WERI-Rb-1 (cell line): ENCODE measurements at regions not wholly inside any gene's neighbourhood (a gene's known extent, or its start where the extent isn't known, plus 50 kb on each side); places are given as distances from the start of the nearest gene placed in this dataset.

Experiments
- DNase-seq: peaks from one replicate; pipeline ENCODE4 v3.0.0-alpha.2; 2020
- H3K27ac ChIP-seq: fragments of 250-450 bp; sonication (Bioruptor Pico); 2 replicates; pipeline ENCODE4 v1.5.1; 2020; ENCODE audit warnings: mild to moderate bottlenecking, moderate library complexity
- H3K27me3 ChIP-seq: fragments of 250-450 bp; sonication (Bioruptor Pico); 2 replicates; pipeline ENCODE4 v1.5.1; 2021; ENCODE audit warnings: mild to moderate bottlenecking, low read depth, moderate library complexity; ENCODE audit not compliant: insufficient read depth, severe bottlenecking
- H3K36me3 ChIP-seq: fragments of 250-450 bp; sonication (Bioruptor Pico); 2 replicates; pipeline ENCODE4 v1.5.1; 2020; ENCODE audit warnings: mild to moderate bottlenecking, moderate library complexity
- H3K4me3 ChIP-seq: 2 replicates; pipeline ENCODE4 v1.5.1; 2011; ENCODE audit warnings: low read depth, mild to moderate bottlenecking, control low read depth, low read length
- H3K9me3 ChIP-seq: fragments of 250-450 bp; sonication (Bioruptor Pico); 2 replicates; pipeline ENCODE4 v1.5.1; 2021; ENCODE audit warnings: mild to moderate bottlenecking, moderate library complexity; ENCODE audit not compliant: severe bottlenecking
- CTCF ChIP-seq: IDR thresholded peaks from 2 replicates; pipeline ENCODE4 v1.5.1; 2011; ENCODE audit warnings: low read depth, mild to moderate bottlenecking, control low read depth, inconsistent platforms, low read length

GRCh38 chr4:123315617-123316016 lies 81.0 kb upstream of the SPRY1 start:
- TF ChIP-seq CTCF: no peak
- H3K27me3 ChIP-seq: no peaks in the 10 kb centered on the region
- no peak for DNase-seq
- no peak overlapping the region for H3K27ac ChIP-seq
- peaks cover 8% of the 10 kb centered on the region; the same call in 1 of the 2 replicates for H3K36me3 ChIP-seq
- H3K4me3 ChIP-seq: no peak overlapping the region
- H3K9me3 ChIP-seq: no peaks in the 10 kb centered on the region

GRCh38 chr4:123317211-123317610 lies 79.4 kb upstream of the SPRY1 start:
- Histone ChIP-seq H3K27me3 (no peaks in the 10 kb centered on the region), H3K27ac (no peak overlapping the region), H3K9me3 (peaks cover 5% of the 10 kb centered on the region), H3K36me3 (peaks cover 8% of the 10 kb centered on the region; the same call in 1 of the 2 replicates), H3K4me3 (no peak overlapping the region)
- no peak for TF ChIP-seq CTCF
- no peak for DNase-seq

GRCh38 chr4:123319639-123320038 lies 77.0 kb upstream of the SPRY1 start:
- TF ChIP-seq CTCF: no peak
- Histone ChIP-seq H3K27ac (no peak overlapping the region), H3K36me3 (peaks cover 8% of the 10 kb centered on the region; the same call in 1 of the 2 replicates), H3K4me3 (no peak overlapping the region), H3K9me3 (peaks cover 8% of the 10 kb centered on the region), H3K27me3 (no peaks in the 10 kb centered on the region)
- no peak for DNase-seq

GRCh38 chr4:123323998-123324397 lies 72.6 kb upstream of the SPRY1 start:
- H3K27ac ChIP-seq: no peak overlapping the region
- H3K36me3 ChIP-seq: no peaks in the 10 kb centered on the region
- H3K27me3 ChIP-seq: no peaks in the 10 kb centered on the region
- peaks cover 8% of the 10 kb centered on the region for H3K9me3 ChIP-seq
- no peak for TF ChIP-seq CTCF
- no peak overlapping the region for H3K4me3 ChIP-seq
- DNase-seq: no peak

GRCh38 chr4:123325241-123325681 lies 71.3 kb upstream of the SPRY1 start:
- Histone ChIP-seq H3K27me3 (no peaks in the 10 kb centered on the region), H3K4me3 (no peak overlapping the region), H3K9me3 (peaks cover 8% of the 10 kb centered on the region), H3K36me3 (no peaks in the 10 kb centered on the region), H3K27ac (no peak overlapping the region)
- no peak for DNase-seq
- TF ChIP-seq CTCF: no peak

- TF ChIP-seq CTCF: no peak
- Histone ChIP-seq H3K36me3 (no peaks in the 10 kb centered on the region), H3K4me3 (no peak overlapping the region), H3K9me3 (peaks cover 2% of the 10 kb centered on the region), H3K27ac (no peak overlapping the region), H3K27me3 (no peaks in the 10 kb centered on the region)
- DNase-seq: no peak
Observed at GRCh38 chr4:123327346-123327745, 69.2 kb upstream of the SPRY1 start.
